Activated naive CD4-positive, alpha-beta T cell treated with anti-CD3 and anti-CD28 coated beads, Interleukin-2, amount 50 U/mL, for 72 hours (primary cell): ENCODE measurements at regions not wholly inside any gene's neighbourhood (a gene's known extent, or its start where the extent isn't known, plus 50 kb on each side); places are given as distances from the start of the nearest gene placed in this dataset.

ENCODE experiments used
- ATAC-seq, 2 donors: fragments of 150-1000 bp; cut with Tn5 transposase; 2 replicates each; pipeline ENCODE4 v1.10.0; 2021; ENCODE audit warnings: mild to moderate bottlenecking in 2 of 2, moderate library complexity in 2 of 2
- DNase-seq, 2 donors: peaks; one replicate each; pipeline ENCODE4 v3.0.0; 2021 to 2022; ENCODE audit warnings: low spot score in 2 of 2
- H3K27ac Mint-ChIP-seq, 2 donors: one replicate each; pipeline ENCODE4 v1.8.0; 2022; ENCODE audit warnings: mild to moderate bottlenecking in 2 of 2, mixed read lengths in 2 of 2
- H3K36me3 Mint-ChIP-seq, 2 donors: one replicate each; pipeline ENCODE4 v1.8.0; 2022; ENCODE audit warnings: mixed read lengths in 2 of 2
- H3K9me3 Mint-ChIP-seq, 2 donors: one replicate each; pipeline ENCODE4 v1.8.0; 2022; ENCODE audit warnings: mixed read lengths in 2 of 2

DNA sequence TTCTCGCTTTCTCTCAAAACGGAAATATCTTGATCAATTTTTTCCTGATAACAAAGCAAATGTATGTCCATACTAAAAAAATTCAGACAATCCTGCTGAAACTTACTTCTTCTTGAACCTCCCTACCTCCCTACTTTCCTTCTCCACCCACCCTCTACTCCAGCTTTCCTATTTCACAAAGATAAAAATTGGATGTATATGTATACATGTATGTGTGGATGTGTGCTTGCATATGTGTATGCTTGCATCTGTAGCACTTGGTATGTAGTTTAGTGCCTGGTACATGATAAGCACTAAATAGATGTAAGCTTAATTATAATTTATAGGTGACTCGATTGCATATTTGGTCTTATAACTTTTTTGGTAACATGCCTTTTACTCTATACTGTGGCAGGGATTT lies 167.5 kb upstream of the ITGA4 start:
- Mint-ChIP-seq H3K9me3 (peaks cover 0 to 8% of the 10 kb centered on the region in 2 donors), H3K27ac (no peak overlapping the region), H3K36me3 (peaks cover 0 to 14% of the 10 kb centered on the region in 2 donors)
- ATAC-seq (peak; percentile 40 to 72), DNase-seq (no peak)

DNA sequence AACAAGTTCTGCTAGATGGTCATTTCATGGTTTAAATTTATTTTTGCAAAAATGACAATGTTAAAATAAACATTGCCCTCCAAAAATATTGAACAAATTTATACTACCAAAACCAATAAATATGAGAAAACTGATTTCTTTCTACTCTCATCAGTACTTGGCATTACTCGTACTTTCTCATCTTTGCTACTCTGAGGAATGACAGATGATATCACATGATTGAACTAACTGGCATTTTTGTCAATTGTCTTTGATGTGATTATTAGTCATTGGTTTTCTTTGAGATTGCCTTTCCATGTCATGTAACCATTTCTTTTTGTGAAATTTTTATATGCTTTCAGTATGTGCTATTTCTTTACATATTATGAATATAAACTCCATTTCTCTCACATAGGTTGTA lies 167.0 kb upstream of the ITGA4 start:
- H3K9me3 Mint-ChIP-seq = peaks cover 0 to 8% of the 10 kb centered on the region in 2 donors
- DNase-seq = no peak
- peak; percentile 67 to 73 for ATAC-seq
- H3K36me3 Mint-ChIP-seq = peaks cover 1 to 11% of the 10 kb centered on the region in 2 donors
- no peak overlapping the region for H3K27ac Mint-ChIP-seq

DNA sequence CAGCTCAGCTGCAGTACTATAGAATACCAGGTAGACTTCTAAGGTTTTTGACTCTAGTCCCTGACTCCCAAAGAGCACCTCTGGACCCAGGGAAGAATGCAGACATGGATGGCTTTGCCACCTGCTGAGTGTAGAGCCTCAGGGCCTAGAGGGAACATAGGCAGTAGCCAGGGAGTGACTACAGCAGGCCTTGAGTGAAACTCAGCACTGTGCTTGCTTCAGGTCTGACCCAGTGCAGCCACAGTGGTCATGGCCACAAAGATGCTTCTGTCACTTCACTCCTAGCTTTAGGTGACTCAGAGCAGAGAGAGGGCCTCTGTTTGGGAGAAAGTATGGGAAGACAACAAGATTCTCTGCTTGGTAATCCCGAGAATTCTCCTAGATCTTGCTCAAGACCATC lies 162.2 kb upstream of the ITGA4 start:
- peaks cover 21 to 44% of the 10 kb centered on the region in 2 donors for H3K36me3 Mint-ChIP-seq
- peak in 1 of 2 donors; percentile 40 for ATAC-seq
- no peak overlapping the region for H3K27ac Mint-ChIP-seq
- H3K9me3 Mint-ChIP-seq = peaks cover 23 to 33% of the 10 kb centered on the region in 2 donors
- DNase-seq = no peak

DNA sequence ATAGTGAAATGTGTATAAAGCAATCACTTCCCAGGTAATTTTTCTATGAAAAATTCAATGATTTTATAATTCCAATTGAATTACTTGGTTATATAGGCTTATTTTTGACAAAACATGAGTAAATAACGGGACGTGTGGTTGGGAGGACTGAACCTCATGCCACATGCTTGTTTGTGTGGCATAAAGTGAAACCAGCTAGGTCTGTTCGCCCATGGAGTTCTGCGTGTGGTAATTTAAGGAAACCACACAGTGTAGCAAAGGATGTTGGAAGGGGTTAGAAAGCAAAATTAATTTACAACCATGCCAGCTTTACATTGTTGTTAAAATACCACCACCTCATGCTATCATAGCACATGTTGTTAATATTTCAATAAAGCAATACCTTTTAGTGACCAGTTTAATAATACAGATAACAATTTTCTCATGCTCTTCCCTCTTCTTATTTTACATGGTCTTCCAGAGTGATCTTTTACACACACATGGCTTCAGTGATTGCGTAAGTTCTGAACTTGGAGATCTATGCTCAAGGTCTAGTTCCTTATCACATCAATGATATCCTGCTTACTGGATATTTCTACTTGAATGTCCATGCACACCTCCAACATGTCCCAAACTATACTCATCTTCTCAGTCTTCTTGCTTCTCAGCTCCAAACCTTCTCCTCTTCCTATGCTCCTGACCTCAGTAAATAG lies 156.4 kb upstream of the ITGA4 start:
- peak overlapping the region; percentile 69 to 74 for H3K27ac Mint-ChIP-seq
- peaks cover 18 to 31% of the 10 kb centered on the region in 2 donors for H3K9me3 Mint-ChIP-seq
- ATAC-seq = peak in 1 of 2 donors; percentile 60
- H3K36me3 Mint-ChIP-seq = peaks cover 24 to 33% of the 10 kb centered on the region in 2 donors
- no peak for DNase-seq

DNA sequence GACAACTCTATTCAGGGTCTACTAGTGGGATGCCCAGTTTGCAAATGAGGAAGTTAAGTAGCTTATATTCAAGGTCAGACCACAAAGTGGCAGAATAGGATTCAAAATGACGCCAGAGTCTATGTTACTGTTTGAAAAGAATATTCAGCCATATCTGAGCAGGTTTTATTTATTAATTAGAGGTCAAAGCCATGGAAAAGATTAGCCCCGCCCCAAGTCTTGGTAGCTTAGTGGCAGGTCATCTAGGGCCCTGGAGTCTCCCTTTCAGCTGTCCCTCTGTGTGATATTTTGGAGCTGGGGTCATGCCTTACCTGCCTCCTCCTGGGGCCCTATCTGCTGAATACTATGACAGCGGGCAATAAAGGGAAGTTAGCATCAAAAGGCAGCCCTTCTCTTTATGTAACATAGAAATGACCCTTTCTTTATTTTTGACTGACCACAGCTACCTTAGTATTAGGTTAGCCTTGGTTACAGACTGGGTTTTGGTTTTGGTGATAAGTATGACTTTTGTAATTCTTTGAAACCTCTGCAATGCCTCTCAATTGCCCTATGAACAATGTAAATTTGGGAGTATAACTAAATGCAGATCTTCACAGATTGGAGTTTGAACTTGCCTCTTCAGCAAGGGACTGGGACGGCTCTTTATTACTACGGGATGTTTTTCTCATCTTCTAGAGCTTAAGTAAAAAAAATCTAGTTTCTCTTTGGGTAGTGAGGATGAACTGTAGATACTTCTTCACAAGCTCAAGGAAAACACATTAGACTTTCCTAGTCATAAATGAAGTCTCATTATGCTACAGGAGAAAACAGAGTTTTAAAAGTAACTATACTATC lies 153.0 kb upstream of the ITGA4 start:
- Mint-ChIP-seq H3K36me3 (peaks cover 9 to 13% of the 10 kb centered on the region in 2 donors), H3K9me3 (peaks cover 0 to 13% of the 10 kb centered on the region in 2 donors), H3K27ac (peak overlapping the region; percentile 79 to 96)
- DNase-seq = no peak
- ATAC-seq = peak; percentile 11 to 17

DNA sequence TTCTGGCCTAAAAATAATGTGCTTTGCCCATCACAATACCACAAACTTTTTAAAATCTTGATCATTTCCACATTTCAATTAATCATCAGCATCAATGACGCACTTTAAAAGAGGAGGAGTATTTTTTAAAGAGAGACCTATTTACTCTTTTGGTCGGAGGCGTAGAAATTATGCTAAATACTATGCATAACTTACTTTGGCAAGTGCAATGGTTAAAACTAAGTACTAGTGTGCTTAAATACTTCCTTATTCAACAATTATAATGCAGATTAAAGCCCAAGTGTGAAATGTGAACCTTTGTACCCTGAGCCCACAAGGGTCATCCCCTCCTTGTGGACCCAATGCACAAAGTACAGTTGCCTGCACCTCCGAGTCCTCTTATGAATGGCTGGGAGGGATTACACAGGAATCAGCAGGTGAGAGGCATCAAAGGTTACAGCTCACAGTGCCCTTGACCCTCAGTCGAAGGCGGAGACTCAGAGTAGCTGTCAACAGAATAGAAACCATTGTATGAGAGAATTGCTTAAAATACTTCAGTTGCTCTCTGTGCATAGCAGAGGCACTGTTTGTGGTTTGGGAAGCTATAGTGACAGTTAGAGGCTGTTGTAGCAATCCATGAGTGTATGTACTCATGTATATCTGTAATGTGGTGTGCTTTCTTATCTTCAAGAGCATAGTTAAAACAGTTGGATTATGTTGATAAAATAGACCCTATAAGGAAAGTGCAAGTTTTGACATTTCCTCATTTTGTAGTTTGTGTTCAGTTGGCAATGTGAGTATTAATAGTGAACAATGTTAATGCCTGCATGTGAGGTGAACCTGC lies 151.7 kb upstream of the ITGA4 start:
- H3K27ac Mint-ChIP-seq = peak overlapping the region; percentile 96 to 99

DNA sequence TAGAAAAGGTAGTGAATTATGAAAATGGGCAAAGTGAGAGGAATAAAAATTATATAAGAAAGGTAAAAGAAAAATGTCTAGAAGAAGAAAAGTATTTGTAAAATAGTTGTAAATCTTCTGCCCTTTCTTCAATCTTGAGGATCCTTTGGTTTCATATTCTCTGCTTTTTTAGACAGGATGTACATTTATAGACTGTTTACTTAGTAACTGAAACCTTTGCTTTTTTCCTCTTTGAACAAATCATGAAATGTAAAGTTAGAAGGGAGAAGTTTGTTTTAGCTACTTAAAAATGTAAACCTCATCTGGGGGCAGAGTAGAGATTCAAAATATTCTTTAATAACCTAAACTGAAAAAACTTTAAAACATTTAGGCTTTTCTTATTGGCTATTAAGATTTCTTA lies 150.4 kb upstream of the ITGA4 start:
- H3K36me3 Mint-ChIP-seq = no peaks in the 10 kb centered on the region
- no peaks in the 10 kb centered on the region for H3K9me3 Mint-ChIP-seq
- H3K27ac Mint-ChIP-seq = peak overlapping the region; percentile 96 to 99
- DNase-seq = no peak
- ATAC-seq = no peak

More for the DNA sequence above, 151.7 kb upstream of the ITGA4 start:
- Mint-ChIP-seq H3K36me3 (peaks cover 0 to 7% of the 10 kb centered on the region in 2 donors), H3K9me3 (peaks cover 0 to 5% of the 10 kb centered on the region in 2 donors)
- DNase-seq (peak; percentile 34 to 57), ATAC-seq (peak; percentile 83 to 85)

DNA sequence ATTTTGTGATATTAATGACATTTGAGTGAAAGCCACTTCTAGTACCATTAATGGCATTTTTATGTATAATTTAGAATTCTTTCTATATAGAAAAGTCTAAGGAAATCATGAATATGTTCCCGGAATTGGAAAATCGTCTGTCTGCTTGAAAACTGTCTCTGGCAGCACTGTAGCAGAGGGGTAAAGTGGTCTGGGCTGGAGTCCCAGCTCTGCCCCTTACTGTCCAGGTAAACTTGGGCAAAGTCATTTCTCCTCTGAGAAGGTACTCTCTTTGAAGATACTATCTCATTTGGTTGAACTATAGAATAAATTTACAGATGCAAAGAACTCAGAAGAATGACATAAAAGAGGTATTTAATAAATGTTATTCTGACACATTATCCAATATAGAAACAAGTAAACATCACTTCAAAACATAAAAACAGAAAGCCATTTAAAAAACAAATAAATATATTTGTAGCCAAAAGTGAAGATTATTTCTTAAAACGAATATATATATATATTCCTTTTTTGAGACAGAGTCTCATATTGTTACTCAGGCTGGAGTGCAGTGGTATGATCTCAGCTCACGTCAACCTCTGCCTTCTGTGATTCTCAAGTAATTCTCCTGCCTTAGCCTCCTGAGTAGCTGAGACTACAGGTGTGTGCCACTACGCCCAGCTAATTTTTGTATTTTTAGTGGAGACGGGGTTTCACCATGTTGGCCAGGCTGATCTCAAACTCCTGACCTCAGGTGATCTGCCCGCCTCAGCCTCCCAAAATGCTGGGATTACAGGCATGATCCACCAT lies 149.8 kb upstream of the ITGA4 start:
- no peak for ATAC-seq
- Mint-ChIP-seq H3K36me3 (no peaks in the 10 kb centered on the region), H3K27ac (peak overlapping the region; percentile 96 to 97), H3K9me3 (no peaks in the 10 kb centered on the region)
- no peak for DNase-seq

DNA sequence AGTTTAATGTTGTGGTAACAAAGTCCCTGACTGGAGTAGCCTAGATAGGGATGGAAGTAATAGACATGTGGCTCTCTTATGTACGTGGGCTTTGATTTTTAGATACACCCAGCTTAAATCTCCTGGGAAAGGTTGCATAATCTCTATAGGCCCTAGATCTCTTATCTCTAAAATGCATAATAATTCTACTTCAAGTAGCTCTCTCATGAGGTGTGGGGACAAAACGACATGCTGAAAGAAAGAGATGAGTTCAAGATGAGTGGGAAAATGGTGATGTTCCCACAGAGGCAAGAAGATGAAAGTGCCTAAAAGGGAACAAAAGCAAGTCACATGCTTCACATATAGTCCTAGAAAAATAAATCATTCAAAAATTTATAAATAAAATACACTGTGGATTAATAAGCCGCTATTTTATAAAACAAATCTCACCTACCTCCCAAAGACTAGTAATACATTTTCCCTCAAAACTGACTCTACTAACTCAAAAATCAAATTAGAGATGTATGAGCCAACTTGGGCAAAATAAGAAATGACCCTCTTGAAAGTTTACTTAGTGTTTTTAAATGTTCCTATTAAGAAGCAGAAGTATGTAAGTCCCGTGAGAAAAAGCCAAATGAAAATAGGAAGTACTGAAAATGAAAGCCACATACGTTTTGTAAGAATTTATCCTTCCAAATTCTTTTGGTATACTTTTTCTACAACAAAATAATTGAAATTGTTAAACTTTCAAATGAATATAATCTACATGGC lies 148.2 kb upstream of the ITGA4 start:
- ATAC-seq (no peak), DNase-seq (no peak)
- H3K27ac Mint-ChIP-seq = peak overlapping the region; percentile 92 to 96
- no peaks in the 10 kb centered on the region for H3K9me3 Mint-ChIP-seq
- no peaks in the 10 kb centered on the region for H3K36me3 Mint-ChIP-seq

DNA sequence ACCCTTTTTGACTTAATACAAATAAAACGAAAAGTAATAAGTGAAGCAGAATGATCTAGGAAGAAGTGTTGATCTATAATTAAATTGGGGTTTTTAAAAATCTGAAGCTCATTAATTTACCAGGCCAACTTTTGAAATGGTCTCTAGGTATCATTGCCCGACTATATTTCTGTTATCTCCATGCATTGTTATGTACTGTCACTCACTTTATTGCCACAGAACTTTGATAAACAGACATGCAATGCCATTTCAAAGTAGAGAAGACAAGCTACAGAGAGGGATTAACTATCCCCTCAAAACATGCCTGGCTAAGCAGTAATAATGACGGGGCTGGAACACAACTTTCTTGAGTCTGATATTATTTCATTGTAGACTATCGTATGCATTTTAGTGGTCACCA lies 147.6 kb upstream of the ITGA4 start:
- no peaks in the 10 kb centered on the region for H3K36me3 Mint-ChIP-seq
- no peak for ATAC-seq
- peak overlapping the region; percentile 92 to 96 for H3K27ac Mint-ChIP-seq
- no peaks in the 10 kb centered on the region for H3K9me3 Mint-ChIP-seq
- DNase-seq = no peak

DNA sequence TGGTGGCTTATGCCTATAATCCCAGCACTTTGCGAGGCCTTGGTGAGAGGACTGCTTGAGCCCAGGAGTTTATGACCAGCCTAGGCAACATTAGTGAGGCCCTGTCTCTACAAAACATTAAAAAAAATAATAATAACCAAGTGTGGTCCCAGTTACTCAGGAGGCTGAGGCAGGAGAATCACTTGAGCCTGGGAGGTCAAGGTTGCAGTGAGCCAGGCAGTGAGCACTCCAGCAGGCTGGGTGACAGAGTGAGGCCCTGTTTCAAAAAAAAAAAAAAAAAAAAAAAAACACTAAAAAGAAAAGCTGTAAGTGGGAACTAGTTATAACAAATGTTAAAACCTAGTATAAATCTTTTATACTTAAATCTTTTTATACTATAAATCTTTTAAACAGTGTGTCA lies 146.2 kb upstream of the ITGA4 start:
- no peak overlapping the region for H3K27ac Mint-ChIP-seq
- DNase-seq = no peak
- no peaks in the 10 kb centered on the region for H3K9me3 Mint-ChIP-seq
- H3K36me3 Mint-ChIP-seq = no peaks in the 10 kb centered on the region
- ATAC-seq = peak in 1 of 2 donors; percentile 35

DNA sequence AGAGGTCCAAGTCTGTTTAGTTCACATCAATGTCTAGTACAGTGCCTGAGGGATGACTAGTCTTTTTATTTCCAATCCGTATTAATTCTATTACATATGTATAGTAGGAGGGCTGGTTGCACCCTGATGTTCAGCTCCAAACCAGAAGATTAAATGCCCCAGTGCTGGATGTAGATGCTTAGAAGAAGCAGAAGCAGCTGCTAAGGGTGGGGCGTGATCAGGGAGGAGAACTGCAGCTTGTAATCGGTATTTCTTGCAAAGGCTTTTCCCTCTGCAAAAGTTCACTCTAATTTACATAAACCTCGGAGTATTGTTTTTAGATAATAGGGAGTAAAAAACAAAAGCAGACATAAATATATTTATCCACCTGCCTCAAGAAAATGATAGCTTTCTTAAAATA lies 145.3 kb upstream of the ITGA4 start:
- H3K36me3 Mint-ChIP-seq = no peaks in the 10 kb centered on the region
- DNase-seq = no peak
- H3K9me3 Mint-ChIP-seq = no peaks in the 10 kb centered on the region
- peak; percentile 15 to 38 for ATAC-seq
- H3K27ac Mint-ChIP-seq = peak overlapping the region; percentile 95 to 98

DNA sequence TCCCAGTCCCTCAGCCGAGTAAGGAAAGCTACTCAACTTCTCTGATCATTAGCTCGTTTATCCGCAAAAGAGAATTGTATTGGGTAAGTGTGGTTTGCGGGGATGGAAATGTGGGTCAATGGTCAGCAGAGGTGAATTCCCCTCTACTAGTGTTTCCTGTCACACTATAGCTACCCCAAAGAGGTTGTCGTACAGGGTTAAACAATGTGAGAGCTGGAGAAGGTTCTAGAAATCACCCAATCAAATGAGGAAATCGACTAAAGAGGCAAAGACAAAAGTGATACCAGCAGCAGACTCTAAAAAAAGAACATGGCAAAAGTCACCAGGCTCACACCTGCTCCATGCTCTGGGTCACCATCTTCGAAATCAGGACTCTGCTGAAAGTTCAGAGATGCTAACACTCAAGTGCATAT lies 144.7 kb upstream of the ITGA4 start:
- H3K27ac Mint-ChIP-seq = peak overlapping the region; percentile 95 to 98
- peak; percentile 69 to 75 for ATAC-seq
- H3K36me3 Mint-ChIP-seq = no peaks in the 10 kb centered on the region
- no peaks in the 10 kb centered on the region for H3K9me3 Mint-ChIP-seq
- DNase-seq = no peak

DNA sequence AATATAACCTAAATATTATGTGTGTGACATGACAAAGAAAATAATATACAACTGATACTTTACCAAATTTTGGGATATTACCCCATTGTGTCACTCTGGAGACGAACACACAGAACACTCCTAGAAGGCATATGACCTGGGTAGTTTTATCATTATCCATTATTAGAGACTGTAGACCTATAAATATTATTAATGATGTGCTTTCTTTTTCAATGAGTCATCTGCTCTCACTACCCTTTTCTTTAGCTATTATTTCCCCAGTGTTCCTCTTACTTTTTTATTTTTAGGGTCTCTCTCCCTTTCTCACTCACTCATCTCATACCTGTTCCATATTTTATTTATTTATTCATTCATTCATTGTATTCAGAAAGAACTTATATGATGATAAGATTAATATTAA lies 143.3 kb upstream of the ITGA4 start:
- Mint-ChIP-seq H3K9me3 (no peaks in the 10 kb centered on the region), H3K27ac (peak overlapping the region in 1 of 2 donors; percentile 95), H3K36me3 (no peaks in the 10 kb centered on the region)
- ATAC-seq (no peak), DNase-seq (no peak)

DNA sequence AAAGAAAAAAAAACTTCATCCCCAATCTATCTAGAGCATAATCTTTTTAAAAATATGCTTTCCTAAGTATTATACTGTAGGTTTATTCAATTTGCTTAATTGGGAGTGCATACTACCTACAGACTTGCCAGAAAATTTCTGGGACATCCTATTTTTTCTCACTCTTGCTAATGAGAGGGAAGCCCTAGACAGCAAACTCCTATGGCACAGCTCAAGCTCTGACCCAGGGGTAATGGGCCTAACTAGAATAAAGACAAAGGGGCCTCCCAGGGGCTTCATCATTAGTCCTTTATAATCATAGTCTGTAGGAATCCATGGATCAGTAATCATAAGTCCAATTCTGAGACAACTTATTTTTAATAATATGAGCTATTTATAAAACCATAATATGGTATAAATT lies 142.6 kb upstream of the ITGA4 start:
- peak overlapping the region in 1 of 2 donors; percentile 95 for H3K27ac Mint-ChIP-seq
- H3K36me3 Mint-ChIP-seq = no peaks in the 10 kb centered on the region
- DNase-seq = no peak
- no peaks in the 10 kb centered on the region for H3K9me3 Mint-ChIP-seq
- ATAC-seq = no peak
